ENCODE measurements at regions not wholly inside any gene's neighbourhood (a gene's known extent, or its start where the extent isn't known, plus 50 kb on each side); places are given as distances from the start of the nearest gene placed in this dataset.

DNA sequence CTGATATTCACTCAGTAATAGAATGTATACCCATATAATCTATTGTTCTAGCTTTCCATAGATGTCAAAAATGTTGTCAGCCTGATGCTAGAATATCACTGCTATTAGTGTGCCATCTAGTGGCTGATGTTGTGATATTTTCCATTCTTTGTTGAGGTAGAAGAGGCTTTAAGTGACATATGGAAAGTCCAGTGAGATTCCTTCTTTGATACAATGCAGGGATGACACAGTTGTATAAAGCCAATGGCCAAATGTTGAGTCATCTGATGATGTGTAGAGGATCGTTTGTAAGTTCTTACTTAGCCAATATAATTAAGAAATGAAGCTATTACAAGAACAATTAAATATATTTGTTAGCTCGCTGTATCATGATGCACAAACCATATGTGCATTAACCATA is 58.1 kb upstream of the PCED1B start:
- ATAC-seq (peak in 3 of 4 donors; percentile 49 to 66 (median 55)), DNase-seq (no peak)
- Histone ChIP-seq H3K4me3 (no peak overlapping the region), H3K4me1 (peaks cover 3% of the 10 kb centered on the region), H3K36me3 (ENCODE audit: insufficient read depth in 1 of 2, low read depth in 1 of 2) (no peaks in the 10 kb centered on the region), H3K9me3 (no peaks in the 10 kb centered on the region), H3K27ac (no peak overlapping the region), H3K27me3 (ENCODE audit: insufficient read depth in 3 of 3, low read length in 2 of 3) (no peaks in the 10 kb centered on the region)
- intact Hi-C loops (cut with DNase I): loop anchor here in 1 of 2 donors (5.0 to 10.0 kb wide), 2 partner anchors 686 to 894 kb away; no protein-coding TSS in a partner anchor
- TF ChIP-seq, protein P1, sequence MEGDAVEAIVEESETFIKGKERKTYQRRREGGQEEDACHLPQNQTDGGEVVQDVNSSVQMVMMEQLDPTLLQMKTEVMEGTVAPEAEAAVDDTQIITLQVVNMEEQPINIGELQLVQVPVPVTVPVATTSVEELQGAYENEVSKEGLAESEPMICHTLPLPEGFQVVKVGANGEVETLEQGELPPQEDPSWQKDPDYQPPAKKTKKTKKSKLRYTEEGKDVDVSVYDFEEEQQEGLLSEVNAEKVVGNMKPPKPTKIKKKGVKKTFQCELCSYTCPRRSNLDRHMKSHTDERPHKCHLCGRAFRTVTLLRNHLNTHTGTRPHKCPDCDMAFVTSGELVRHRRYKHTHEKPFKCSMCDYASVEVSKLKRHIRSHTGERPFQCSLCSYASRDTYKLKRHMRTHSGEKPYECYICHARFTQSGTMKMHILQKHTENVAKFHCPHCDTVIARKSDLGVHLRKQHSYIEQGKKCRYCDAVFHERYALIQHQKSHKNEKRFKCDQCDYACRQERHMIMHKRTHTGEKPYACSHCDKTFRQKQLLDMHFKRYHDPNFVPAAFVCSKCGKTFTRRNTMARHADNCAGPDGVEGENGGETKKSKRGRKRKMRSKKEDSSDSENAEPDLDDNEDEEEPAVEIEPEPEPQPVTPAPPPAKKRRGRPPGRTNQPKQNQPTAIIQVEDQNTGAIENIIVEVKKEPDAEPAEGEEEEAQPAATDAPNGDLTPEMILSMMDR (IDR thresholded peaks at IDR 0.05): peak; percentile 73
- 47 to 50% (median 49%) methylated on average over 2 of the region's 2 CpGs for WGBS, 3 donors

DNA sequence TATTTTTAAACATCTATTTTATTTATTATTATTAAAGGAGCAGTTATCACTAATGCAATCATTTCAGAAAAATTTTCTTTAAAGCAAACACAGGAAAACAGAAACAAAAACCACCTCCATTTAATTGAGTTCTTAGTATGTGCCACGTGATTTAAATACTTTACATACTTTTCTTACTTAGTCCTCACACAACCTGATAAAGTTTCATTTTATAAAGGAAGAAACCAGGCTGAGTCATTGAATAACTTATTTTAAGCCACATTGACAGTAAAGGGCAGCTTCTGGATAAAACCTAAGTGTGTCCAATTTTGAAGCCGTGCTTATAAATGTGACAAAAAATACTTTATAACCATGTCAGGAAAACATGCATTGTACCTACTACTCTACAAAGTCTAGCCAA is 57.1 kb upstream of the PCED1B start:
- WGBS, 3 donors: 31 to 42% (median 32%) methylated on average over 2 of the region's 2 CpGs

DNA sequence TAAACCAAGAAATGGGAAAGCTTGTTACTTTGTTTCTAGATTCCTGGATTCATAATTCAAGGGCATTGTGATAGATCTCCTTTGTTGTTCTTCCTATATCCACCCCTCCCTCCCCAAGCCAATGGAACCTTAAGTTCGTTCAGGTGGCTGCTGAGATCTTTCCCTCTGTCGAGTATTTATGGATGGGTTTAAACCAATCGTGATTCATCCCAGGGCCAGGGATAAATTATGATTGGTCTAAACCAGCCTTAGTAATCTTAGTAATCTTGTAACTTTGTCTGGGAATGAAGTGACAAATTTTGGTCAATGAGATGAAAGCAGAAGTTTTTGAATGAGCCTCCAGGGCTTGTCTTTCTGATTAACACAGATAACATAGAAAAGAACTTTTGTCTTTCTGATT is 56.1 kb upstream of the PCED1B start:
- H3K4me1 ChIP-seq: peaks cover 3% of the 10 kb centered on the region
- H3K36me3 ChIP-seq (ENCODE audit: insufficient read depth in 1 of 2, low read depth in 1 of 2): no peaks in the 10 kb centered on the region
- no peak overlapping the region for H3K4me3 ChIP-seq
- intact Hi-C loops (cut with DNase I): loop anchor here in 1 of 2 donors (5.0 to 10.0 kb wide), 2 partner anchors 689 to 896 kb away; no protein-coding TSS in a partner anchor
- TF ChIP-seq, protein P1 (IDR thresholded peaks at IDR 0.05): no peak
- no peak overlapping the region for H3K27ac ChIP-seq
- no peak for DNase-seq
- no peak for ATAC-seq
- H3K9me3 ChIP-seq: no peaks in the 10 kb centered on the region
- WGBS, 3 donors: 70 to 74% (median 72%) methylated on average over 3 of the region's 3 CpGs
- H3K27me3 ChIP-seq (ENCODE audit: insufficient read depth in 3 of 3, low read length in 2 of 3): no peaks in the 10 kb centered on the region

More for the DNA sequence above, 57.1 kb upstream of the PCED1B start:
- DNase-seq (no peak), ATAC-seq (no peak)
- intact Hi-C loops (cut with DNase I): loop anchor here in 1 of 2 donors (5.0 to 10.0 kb wide), 2 partner anchors 687 to 895 kb away; no protein-coding TSS in a partner anchor
- H3K27me3 ChIP-seq (ENCODE audit: insufficient read depth in 3 of 3, low read length in 2 of 3): no peaks in the 10 kb centered on the region
- H3K4me1 ChIP-seq: peaks cover 3% of the 10 kb centered on the region
- no peak overlapping the region for H3K4me3 ChIP-seq
- H3K27ac ChIP-seq: no peak overlapping the region
- H3K9me3 ChIP-seq: no peaks in the 10 kb centered on the region
- TF ChIP-seq, protein P1 (IDR thresholded peaks at IDR 0.05): no peak
- no peaks in the 10 kb centered on the region for H3K36me3 ChIP-seq (ENCODE audit: insufficient read depth in 1 of 2, low read depth in 1 of 2)

DNA sequence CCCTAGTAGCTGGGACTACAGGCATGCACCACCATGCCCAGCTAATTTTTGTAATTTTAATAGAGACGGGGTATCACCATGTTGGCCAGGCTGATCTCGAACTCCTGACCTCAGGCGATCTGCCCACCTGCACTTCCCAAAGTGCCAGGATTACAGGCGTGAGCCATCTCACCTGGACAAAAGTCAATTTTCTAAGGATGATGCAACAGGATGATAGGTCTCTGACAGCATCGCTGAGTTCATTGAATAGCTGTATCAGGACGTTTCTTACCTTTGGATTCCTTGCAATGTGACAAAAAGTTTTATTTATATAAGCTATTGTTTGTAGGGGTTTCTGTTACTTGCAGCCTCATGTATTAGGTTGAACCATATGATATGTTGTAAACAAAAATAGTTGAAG is 55.5 kb upstream of the PCED1B start:
- no peak overlapping the region for H3K27ac ChIP-seq
- 65 to 84% (median 68%) methylated on average over 6 of the region's 6 CpGs for WGBS, 3 donors
- ATAC-seq (no peak), DNase-seq (no peak)
- no peaks in the 10 kb centered on the region for H3K36me3 ChIP-seq (ENCODE audit: insufficient read depth in 1 of 2, low read depth in 1 of 2)
- no peak overlapping the region for H3K4me3 ChIP-seq
- TF ChIP-seq, protein P1 (IDR thresholded peaks at IDR 0.05): no peak
- H3K9me3 ChIP-seq: no peaks in the 10 kb centered on the region
- intact Hi-C loops (cut with DNase I): loop anchor here in 1 of 2 donors (5.0 to 10.0 kb wide), 2 partner anchors 689 to 897 kb away; no protein-coding TSS in a partner anchor
- H3K27me3 ChIP-seq (ENCODE audit: insufficient read depth in 3 of 3, low read length in 2 of 3): no peaks in the 10 kb centered on the region
- H3K4me1 ChIP-seq: peaks cover 3% of the 10 kb centered on the region

DNA sequence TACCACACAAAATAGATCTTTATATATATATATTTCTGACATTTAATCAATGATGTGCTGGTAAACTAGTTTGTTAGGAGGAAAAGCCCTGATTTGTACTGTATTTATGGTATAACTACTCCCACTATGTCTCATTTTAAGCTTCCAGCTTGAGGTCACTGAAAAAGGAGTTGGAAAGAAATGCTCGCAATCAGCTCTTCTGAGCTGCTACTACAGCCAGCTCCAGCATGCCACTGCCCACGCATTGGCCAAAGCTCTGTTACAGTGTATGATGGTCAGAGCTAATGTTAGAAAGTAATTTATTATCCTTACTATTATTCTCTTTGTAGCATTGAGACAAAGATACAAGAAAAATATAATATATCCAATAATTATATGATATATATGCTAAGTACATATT is 55.0 kb upstream of the PCED1B start:
- H3K9me3 ChIP-seq: no peaks in the 10 kb centered on the region
- no peaks in the 10 kb centered on the region for H3K27me3 ChIP-seq (ENCODE audit: insufficient read depth in 3 of 3, low read length in 2 of 3)
- TF ChIP-seq, protein P1 (IDR thresholded peaks at IDR 0.05): no peak
- DNase-seq: no peak
- ATAC-seq: peak in 1 of 4 donors; percentile 61
- H3K27ac ChIP-seq: no peak overlapping the region
- intact Hi-C loops (cut with DNase I): loop anchor here in 1 of 2 donors (5.0 to 10.0 kb wide), 2 partner anchors 690 to 897 kb away; no protein-coding TSS in a partner anchor
- peaks cover 3% of the 10 kb centered on the region for H3K4me1 ChIP-seq
- H3K36me3 ChIP-seq (ENCODE audit: insufficient read depth in 1 of 2, low read depth in 1 of 2): no peaks in the 10 kb centered on the region
- H3K4me3 ChIP-seq: no peak overlapping the region
- WGBS, 3 donors: 22 to 29% (median 25%) methylated on average over 2 of the region's 2 CpGs

Measured in psoas muscle (tissue), 7 donors.